Adrenal gland (tissue), 9 donors: ENCODE measurements at regions not wholly inside any gene's neighbourhood (a gene's known extent, or its start where the extent isn't known, plus 50 kb on each side); places are given as distances from the start of the nearest gene placed in this dataset.

Source experiments
- DNase-seq, 7 donors: peaks; one replicate each; pipeline ENCODE4 v3.0.0-alpha.2; 2019 to 2020
- H3K27ac ChIP-seq, 5 donors: fragments of 200-600 bp; sonication (generic) in 4 of 5; 1 replicate in 3 of 5; 2 replicates in 2 of 5; pipeline versions ENCODE4 v1.5.1 to v1.8.0; 2016 to 2020; ENCODE audit warnings: mild to moderate bottlenecking in 1 of 5
- H3K27me3 ChIP-seq: fragments of 200-600 bp; 2 replicates; pipeline ENCODE4 v1.8.0; 2021
- H3K36me3 ChIP-seq, 2 donors: fragments of 200-600 bp; replicated peaks in 1 of 2; 1 replicate in 1 of 2; 2 replicates in 1 of 2; pipeline versions ENCODE4 v1.5.1 to v1.8.0; 2018 to 2022
- H3K4me1 ChIP-seq, 2 donors: fragments of 200-600 bp; replicated peaks in 1 of 2; 1 replicate in 1 of 2; 2 replicates in 1 of 2; pipeline versions ENCODE4 v1.5.1 to v1.8.0; 2018 to 2021
- H3K4me3 ChIP-seq, 4 donors: fragments of 200-600 bp; sonication (generic) in 3 of 4; one replicate each; pipeline ENCODE4 v1.5.1; 2016 to 2018
- H3K9me3 ChIP-seq, 3 donors: fragments of 200-600 bp; sonication (generic) in 1 of 3; replicated peaks in 1 of 3; 1 replicate in 2 of 3; 2 replicates in 1 of 3; pipeline versions ENCODE4 v1.5.1 to v1.8.0; 2016 to 2021
- CTCF ChIP-seq, 6 experiments: fragments of 450-650 bp in 4 of 6; fragments of 200-600 bp in 2 of 6; sonication (generic) in 1 of 6; IDR thresholded peaks; 1 replicate in 5 of 6; 2 replicates in 1 of 6; pipeline versions ENCODE4 v1.5.1 to v1.8.0; 2016 to 2021; ENCODE audit warnings: antibody characterized with exemption in 6 of 6, mild to moderate bottlenecking in 2 of 6, moderate library complexity in 1 of 6
- POLR2A ChIP-seq, 2 donors: fragments of 450-650 bp; IDR thresholded peaks; one replicate each; pipeline ENCODE4 v1.6.1; 2017; ENCODE audit warnings: antibody characterized with exemption in 2 of 2, mild to moderate bottlenecking in 2 of 2, moderate library complexity in 1 of 2
- WGBS, 4 donors: extraction: QIAGEN DNeasy Blood & Tissue Kit in 2 of 4; methylation state at CpG; one replicate each; pipeline versions ENCODE4 v1.1.5 to v1.1.7; 2013 to 2017; 5-methylcytosine and 5-hydroxymethylcytosine counted together
- intact Hi-C, 2 donors: fragments of 100-400 bp; cut with DNase I; formaldehyde crosslinking; loops; one replicate each; pipeline versions ENCODE4 v1.14.1 to v1.15.0; 2022 to 2023
- donor health status: healthy with polysubstance abuse.
- donor health status: Bipolar disorder and iron deficiency.
- donor health status: DM: yes; HTN: yes; CAD: no.
- donor health status: DM: no; HTN: no; CAD: no.
- donor health status: DM: no; HTN: no; CAD: no.

GRCh38 chr4:62231994-62232393 is 1031.9 kb downstream of the ADGRL3 start:
- H3K27me3 ChIP-seq, result no peaks in the 10 kb centered on the region
- H3K4me3 ChIP-seq, result no peak overlapping the region
- 79 to 87% (median 84%) methylated on average over 3 of the region's 3 CpGs for WGBS, 4 donors
- no peak for DNase-seq
- no peaks in the 10 kb centered on the region for H3K9me3 ChIP-seq
- no peaks in the 10 kb centered on the region for H3K36me3 ChIP-seq
- intact Hi-C loops, result no loop called here
- H3K27ac ChIP-seq, result no peak overlapping the region
- TF ChIP-seq POLR2A (IDR thresholded peaks at IDR 0.05), result no peak
- no peak for TF ChIP-seq CTCF (IDR thresholded peaks at IDR 0.05)
- no peaks in the 10 kb centered on the region for H3K4me1 ChIP-seq

- H3K9me3 ChIP-seq, result no peaks in the 10 kb centered on the region
- H3K36me3 ChIP-seq, result no peaks in the 10 kb centered on the region
- H3K4me3 ChIP-seq, result no peak overlapping the region
- no peaks in the 10 kb centered on the region for H3K4me1 ChIP-seq
- WGBS, 4 donors, result 35 to 54% (median 39%) methylated on average over 3 of the region's 3 CpGs
- no peaks in the 10 kb centered on the region for H3K27me3 ChIP-seq
- TF ChIP-seq POLR2A (IDR thresholded peaks at IDR 0.05) (no peak), CTCF (IDR thresholded peaks at IDR 0.05) (no peak)
- peak in 2 of 7 donors; percentile 15 to 32 for DNase-seq
- intact Hi-C loops, result no loop called here
- H3K27ac ChIP-seq, result no peak overlapping the region
These were observed 1026.0 kb downstream of the ADGRL3 start for GRCh38 chr4:62226082-62226481.

GRCh38 chr4:62222121-62222520 is 1022.0 kb downstream of the ADGRL3 start:
- Histone ChIP-seq H3K27me3 (no peaks in the 10 kb centered on the region), H3K4me3 (no peak overlapping the region), H3K9me3 (no peaks in the 10 kb centered on the region), H3K4me1 (no peaks in the 10 kb centered on the region), H3K36me3 (no peaks in the 10 kb centered on the region), H3K27ac (no peak overlapping the region)
- intact Hi-C loops, result no loop called here
- TF ChIP-seq POLR2A (IDR thresholded peaks at IDR 0.05) (no peak), CTCF (IDR thresholded peaks at IDR 0.05) (no peak)
- DNase-seq, result no peak
- 75 to 88% (median 82%) methylated on average over 4 of the region's 4 CpGs for WGBS, 4 donors

DNA sequence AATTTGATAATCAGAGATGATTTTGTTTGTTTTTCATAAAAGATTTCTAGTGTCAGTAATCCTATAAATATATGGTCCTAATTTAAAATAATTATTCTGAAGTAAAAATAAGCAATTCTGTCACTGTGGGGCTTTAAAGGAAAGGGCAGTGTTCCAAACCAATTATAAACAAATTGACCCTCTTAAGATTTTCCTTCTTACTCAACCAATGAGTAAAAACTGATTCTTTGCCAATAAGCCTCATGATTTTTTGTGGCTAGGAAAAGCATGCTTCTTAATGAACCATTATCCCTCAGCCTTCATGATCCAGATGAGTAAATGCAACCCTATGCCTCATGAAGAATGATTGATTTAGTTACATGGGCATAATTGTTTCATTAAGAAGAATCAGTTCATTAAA is 1010.4 kb downstream of the ADGRL3 start:
- no peaks in the 10 kb centered on the region for H3K4me1 ChIP-seq
- no peaks in the 10 kb centered on the region for H3K27me3 ChIP-seq
- H3K27ac ChIP-seq, result no peak overlapping the region
- H3K9me3 ChIP-seq, result no peaks in the 10 kb centered on the region
- TF ChIP-seq POLR2A (IDR thresholded peaks at IDR 0.05), result no peak
- TF ChIP-seq CTCF (IDR thresholded peaks at IDR 0.05), result no peak
- no peak for DNase-seq
- intact Hi-C loops, result no loop called here
- H3K4me3 ChIP-seq, result no peak overlapping the region
- no peaks in the 10 kb centered on the region for H3K36me3 ChIP-seq
